HG03558 (cell line): ENCODE measurements at regions not wholly inside any gene's neighbourhood (a gene's known extent, or its start where the extent isn't known, plus 50 kb on each side); places are given as distances from the start of the nearest gene placed in this dataset.
"Not testable (repeated sequence)": the region's sequence is repeated elsewhere in the genome, so short reads cannot be mapped to it uniquely, and the experiment has no call there.

Source experiments
- ATAC-seq: cut with Tn5 transposase; IDR thresholded peaks from one replicate; pipeline ENCODE4 v1.9.1; 2021; ENCODE audit warnings: moderate number of reproducible peaks; ENCODE audit not compliant: unreplicated experiment; ENCODE audit errors: extremely low read depth

DNA sequence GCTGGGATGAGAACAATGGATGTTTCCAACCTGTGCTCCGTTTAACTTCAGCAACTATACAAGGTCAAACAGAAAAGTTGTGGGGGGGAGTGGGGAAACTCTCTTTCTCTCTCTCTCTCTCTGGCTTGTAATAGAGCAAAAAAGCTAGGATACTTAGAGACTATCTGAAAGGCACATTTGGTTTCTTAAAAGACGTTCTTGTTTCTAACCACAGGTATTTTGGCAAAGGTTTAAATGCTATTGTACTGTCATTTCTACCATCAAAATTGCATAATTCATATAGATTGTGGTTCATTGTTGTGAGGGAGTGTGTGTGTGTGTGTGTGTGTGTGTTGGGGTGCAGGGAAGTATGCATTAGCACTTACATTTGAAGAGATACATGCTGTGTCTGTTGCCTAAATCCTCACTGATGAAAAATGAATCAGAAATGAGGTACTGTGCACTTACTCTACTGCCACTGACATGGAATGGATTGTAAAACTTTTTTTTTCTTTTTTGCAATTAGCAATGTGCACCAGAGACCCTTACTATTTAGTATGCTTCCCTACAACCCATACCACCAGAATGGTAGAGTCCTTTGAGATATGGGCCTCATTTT lies 841.0 kb upstream of the PIK3C3 start:
- no peak for ATAC-seq

DNA sequence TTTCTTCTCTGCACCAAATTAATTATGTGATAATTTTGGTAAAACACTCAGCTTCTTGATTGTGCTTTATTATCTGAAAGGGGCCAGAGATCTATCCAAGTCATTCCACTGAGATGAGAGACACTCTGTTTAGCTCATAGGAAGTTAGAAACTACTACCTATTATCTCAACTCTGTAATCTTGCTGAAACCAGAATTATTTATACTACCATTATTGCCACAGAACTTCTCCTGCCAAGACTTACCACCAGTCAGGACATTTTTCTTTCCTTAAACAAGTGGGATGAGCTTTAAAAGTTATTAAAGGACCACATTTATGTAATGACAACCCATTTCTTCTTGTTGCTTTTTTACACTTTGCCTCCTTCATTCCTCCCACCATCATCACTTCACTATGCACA lies 855.6 kb upstream of the PIK3C3 start:
- ATAC-seq = no peak

DNA sequence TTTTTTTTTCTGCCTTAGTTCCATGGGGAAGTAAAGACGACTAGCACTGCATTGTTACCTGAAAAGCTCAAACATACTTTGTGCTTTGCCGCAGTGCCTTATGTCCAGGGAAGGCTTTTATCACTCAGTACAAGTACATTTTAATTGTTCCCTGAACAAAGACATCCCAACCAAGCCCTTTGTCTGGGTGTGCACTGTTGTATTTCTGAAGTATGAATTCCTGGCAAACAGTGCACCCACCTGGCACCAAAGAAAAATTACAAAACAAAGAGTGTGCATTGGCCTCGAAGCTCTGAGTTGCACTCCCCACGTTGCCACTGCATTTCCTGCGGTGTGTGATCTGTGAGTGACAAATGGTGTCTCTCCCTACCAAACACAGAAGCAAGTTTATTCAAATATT lies 858.5 kb upstream of the PIK3C3 start:
- ATAC-seq = no peak

DNA sequence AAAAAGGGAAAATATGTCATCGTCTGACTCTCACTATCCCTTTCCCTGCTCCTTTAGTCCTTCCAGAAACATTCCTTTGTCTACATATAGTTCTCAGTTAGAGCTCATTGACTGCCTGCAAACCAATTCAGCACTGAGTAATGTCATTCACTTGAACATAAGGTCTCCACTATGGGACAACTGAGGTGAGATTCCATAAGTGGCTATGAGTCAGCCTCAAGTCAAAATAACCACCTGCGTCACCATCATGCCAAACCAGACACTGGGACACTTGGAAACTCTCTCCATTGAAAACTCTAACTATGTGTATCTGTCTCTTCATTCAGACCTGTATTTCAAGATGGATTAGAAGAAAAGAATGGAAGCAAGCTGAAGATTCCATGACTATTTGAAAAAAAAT lies 878.0 kb upstream of the PIK3C3 start:
- ATAC-seq = no peak

DNA sequence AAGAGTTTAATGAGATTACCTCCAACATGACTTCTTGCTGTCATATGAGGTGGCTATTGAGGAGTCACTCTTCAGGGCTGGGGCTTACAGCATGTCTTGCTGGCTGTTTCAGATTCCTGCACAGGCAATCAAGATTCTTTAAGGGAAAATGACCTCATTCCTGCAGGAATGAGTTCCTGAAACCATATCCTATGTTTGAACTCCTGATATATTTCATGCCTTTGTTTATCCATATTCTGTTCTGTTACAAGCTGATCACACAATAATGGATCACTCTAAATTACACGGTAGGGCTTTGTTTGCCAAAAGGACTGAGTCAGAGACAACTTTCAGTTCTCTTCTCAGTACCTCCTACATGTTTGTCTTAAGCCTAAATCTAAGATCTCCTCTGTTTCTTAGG lies 879.8 kb upstream of the PIK3C3 start:
- ATAC-seq = no peak

DNA sequence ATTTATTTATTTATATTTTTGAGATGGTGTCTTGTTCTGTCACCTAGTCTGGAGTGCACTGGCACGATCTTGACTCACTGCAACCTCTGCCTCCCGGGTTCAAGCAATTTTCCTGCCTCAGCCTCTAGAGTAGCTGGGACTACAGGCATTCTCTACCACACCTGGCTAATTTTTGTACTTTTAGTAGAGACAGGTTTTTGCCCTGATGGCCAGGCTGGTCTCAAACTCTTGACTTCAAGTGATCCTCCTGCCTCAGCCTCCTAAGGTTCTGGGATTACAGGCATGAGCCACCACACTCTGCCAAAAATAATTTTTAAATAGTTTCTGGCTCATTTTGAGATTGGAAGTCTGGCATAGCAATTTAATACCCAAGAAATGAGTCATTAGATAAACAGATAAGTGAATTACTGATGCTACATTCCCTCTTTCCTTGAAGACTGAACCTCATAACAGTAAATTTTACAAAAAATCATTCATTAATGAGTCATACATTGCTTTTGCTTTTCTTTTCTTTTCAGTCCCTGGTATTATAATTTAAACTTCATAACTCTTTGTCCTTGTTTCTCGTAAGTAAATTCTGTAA lies 881.6 kb upstream of the PIK3C3 start:
- ATAC-seq = no peak

DNA sequence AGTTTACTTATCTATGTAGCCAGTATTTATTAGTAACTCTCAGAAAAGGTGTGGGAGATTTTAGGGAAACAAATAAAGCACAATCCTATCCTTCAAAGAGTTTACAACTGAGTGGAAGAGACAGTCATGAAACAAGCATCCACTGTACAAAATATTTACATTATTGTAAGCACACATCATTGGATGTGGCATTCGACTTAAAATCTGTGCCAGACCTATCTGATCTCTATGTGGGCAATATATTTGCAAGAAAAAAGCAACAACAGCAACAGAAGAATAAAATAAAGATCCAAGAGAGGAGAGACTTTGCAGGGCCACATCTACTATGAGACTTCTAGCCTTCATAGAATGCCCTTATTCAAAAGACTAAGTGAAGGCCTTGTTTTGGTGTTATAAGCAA lies 882.1 kb upstream of the PIK3C3 start:
- ATAC-seq = no peak

DNA sequence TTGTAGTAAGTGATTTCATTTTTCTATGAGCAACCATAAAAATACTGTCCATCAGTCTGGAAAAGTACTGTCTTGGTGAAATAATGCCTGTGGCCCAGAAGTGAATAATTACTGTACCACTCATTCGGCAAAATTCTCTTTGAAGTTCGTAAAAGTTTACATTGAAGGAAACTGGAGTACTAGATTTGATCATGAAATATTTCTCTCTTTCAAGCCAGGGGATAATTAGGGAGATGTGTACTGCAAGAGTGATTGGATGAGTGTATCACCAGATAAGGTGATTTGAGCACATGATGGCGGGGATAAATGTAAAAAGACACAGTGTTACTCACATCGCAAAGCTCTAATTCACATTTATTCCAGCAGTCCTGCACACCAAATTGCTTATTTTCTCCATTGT lies 883.2 kb upstream of the PIK3C3 start:
- ATAC-seq = no peak

DNA sequence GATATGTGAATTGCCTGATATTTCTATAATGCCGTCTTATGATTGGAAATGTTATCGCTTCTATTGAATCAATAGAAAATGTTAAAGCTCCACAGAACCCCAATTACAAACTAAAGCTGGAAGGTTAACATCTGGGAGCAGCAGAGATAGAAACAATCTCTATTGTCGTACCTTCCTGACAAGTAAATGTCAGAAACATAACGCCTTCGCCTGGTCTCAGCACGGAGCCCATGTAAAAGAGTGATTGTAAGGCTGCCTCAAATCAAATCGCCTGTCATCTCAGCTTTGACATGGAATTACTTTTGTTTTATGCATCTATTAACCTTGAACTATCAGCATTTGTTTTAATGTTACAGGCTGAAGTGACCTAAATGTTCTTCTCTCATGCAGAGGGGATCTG lies 885.9 kb upstream of the PIK3C3 start:
- ATAC-seq = no peak

DNA sequence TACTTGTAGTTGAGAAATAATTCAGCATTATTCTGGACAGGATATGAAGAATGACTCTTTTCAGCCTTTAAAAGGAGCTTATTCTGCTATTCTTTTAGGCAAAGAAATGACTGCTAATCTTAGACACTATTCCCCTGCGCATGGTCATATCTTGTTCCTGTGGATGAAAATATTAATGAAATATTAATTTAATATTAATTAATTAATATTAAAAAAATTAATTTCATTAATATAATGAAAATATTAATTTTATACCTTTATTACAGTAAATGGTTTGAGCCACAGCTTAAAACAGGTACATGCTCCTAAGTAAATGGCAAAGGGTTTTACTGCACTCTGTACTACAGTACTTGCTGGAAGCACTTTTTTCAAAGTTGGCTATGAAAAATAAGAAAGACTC lies 890.1 kb upstream of the PIK3C3 start:
- no peak for ATAC-seq

DNA sequence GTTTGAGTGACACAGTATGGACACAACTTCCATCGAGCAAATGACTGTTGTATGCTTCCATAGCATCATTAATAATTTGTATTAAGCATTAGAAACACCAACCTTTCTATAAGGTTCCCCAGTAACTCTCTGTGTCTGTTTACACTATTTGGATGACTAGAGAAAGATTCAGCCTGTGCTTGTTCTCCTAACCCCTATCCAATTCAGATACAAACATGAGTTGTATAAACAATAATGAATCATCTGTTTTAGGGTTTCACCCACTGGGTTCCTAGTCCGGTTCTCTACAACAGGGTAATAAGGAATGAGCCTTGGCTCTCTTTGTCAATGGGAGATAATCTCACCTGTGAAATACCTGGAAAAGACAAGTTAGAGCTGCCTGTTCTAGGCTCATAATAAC lies 894.1 kb upstream of the PIK3C3 start:
- ATAC-seq = no peak

DNA sequence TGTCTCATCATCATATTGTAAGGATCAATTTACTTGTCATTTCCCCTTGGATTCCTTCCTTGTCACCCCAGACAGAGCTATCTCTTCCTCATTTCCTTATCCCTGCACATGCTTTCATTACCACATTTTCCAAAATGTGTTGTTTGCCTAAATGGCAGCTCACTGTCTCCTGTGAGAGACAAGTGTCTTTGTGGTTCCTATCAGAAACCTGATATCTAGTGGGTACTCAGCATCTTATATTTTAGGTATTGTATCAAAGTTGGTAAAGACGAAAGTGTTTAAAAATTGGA lies 896.0 kb upstream of the PIK3C3 start:
- no peak for ATAC-seq

DNA sequence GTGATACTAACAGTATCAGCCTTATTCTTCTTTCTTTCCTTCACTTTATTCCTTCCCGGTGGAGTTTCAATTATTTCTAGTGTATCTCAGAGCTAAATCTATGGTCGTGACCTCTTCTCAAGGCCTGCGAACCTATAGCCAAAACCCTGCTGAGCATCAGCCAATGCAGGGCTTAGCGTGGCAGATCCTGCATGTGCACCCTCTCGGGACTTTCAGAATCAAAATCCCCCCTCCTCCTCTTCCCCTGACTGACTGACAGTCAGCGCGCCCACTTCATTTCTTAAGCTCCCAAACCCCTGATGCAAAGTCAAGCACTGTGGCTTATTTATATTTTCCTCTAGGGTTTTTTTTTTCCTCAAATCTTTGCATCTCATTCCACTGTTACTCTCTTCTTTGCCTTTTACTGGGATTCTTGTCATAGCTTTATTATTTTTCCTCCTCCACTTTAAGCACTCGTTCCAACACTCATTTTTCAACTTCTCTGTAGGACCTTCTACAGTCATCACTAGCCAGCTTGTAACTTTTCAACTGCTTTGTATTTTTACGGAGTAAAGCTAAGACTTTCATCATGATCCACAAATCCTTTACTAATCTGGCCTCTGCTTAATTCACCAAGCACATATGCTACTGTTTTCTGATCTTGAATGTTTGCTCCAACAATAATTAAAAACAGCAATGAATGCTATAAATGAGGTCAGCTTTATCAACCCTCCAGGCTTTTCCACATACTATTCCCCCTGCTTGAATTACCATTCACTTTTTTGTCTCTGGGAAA lies 896.5 kb upstream of the PIK3C3 start:
- no peak for ATAC-seq

DNA sequence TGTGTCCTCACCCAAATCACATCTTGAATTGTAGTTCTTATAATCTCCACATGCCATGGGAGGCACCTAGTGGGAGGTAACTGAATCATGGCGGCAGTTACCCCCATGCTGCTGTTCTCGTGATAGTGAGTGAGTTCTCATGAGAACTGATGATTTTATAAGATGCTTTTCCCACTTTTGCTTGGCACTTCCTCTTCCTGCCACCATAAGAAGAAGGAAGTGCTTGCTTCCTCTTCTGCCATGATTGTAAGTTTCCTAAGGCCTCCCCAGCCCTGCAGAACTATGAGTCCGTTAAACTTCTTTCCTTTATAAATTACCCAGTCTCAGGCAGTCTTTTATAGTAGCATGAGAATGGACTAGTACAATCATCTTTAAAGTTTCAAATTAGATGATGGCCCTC lies 902.4 kb upstream of the PIK3C3 start:
- no peak for ATAC-seq

DNA sequence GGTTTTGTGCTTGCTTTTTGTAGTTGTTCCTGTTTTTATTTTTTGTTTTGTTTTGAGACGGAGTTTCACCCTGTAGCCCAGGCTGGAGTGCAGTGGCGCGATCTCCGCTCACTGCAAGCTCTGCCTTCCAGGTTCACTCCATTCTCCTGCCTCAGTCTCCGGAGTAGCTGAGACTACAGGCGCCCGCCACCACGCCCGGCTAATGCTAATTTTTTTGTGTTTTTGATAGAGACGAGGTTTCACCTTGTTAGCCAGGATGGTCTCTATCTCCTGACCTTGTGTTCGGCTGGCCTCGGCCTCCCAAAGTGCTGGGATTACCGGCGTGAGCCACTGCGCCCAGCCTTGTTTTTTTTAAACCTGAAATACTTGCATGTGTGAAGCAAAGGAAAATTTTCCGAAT lies 908.8 kb upstream of the PIK3C3 start:
- not testable (repeated sequence) for ATAC-seq

DNA sequence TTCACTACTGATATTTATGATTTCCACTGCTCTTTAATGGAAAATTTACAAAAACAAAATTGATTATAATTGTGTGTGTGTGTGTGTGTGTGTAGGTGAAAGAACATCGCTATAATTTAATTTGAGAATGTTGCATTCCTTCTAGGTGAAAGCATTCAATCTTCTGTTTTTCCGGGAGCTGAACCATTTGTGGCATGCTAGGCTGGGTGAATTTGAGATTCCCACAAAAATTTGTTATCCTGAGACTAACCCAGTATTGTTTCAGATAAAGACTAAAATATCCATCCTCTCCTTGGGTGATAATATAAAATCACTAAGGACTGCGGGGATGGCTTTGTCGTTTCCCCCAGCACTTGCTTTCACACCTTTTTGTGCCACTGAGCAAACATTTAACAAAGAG lies 911.2 kb upstream of the PIK3C3 start:
- no peak for ATAC-seq

DNA sequence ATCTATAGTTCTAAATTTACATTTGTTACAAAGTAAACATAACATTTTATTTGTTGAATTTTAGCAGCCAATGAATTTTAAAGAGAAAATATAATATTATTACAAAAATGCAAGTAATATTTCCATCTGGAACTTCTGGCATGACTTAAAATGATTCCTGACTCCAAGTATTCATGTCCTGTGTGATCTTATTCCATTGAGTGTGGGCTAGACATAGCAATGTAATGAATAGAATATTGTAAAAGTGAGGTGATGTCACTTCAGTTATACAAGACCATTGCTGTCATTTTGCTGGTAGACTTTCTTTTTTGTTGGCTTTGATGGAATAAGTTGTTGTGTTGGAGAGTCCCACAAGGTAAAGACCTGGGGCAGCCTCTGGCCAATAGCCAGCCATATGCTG lies 912.2 kb upstream of the PIK3C3 start:
- ATAC-seq = no peak

DNA sequence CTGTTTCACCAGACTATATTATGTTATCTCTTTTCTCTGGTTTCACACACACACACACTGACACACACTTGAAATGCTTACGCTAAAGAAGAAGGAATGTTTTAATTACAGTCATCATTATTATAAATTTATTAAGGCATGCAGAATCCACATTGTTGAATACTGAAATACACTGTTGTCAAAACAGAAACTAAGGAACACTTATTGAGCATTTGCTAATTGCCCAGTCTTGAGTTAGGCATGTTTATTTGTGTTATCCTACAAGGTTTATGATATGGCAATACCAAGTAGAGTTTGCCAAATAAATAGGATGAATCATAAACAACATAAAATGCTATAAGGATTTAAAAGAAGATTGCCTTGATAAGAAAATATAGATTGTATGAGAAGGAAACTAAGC lies 917.0 kb upstream of the PIK3C3 start:
- no peak for ATAC-seq

DNA sequence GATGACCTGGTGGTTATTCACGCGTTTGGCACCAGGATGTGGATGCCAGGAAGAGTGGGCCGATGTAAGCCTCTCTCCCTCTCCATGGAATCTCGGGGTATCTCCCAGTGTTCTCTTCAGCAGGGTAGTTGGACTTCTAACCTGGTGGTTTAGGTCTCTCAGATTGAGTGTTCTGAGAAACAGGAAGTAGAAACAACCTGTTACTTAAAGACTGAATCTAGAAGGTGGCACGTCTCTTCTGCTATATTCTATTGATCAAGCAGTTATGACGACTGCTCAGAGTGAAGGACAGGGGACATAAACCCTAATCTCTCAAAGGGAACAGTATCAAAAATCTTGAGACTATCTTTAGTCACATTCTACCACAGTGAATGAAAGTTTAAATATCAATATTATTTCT lies 918.7 kb upstream of the PIK3C3 start:
- no peak for ATAC-seq

DNA sequence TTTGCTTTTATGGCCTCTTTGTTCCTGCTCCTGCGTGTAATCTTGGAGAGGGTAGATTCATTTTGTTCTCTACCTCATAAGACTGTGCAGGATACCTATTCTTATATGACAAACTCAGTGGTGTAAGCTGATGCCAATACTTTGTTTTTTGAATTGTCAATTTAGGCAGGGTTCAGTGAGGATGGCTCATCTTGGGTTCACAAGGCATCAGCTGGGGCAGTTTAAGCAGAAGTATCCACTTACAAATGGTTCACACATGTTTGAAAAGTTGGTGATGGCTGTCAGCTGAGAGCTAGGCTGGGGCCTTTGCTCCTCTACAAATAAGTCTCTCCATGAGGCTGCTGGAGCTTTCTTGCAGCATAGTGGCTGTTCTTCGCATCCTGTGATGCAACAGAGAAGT lies 920.6 kb upstream of the PIK3C3 start:
- no peak for ATAC-seq

DNA sequence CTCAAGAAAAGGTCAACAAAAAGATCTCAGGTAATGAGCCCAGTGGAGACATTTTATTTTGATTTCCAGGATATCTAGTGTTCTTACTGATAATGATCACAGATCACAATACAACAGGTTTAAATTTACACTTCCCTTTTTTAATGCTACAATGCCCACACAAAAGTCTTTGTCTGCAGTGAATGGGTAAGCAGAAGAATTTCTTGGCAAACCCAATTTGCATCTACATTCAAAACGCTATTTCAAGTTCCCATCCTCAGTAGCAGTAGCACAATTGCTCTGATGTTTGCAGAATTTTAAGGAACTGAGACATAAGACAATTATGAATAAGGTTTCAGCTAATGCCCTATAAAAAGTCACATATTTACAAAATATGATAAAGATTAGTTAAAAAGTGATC lies 929.4 kb upstream of the PIK3C3 start:
- ATAC-seq = no peak

DNA sequence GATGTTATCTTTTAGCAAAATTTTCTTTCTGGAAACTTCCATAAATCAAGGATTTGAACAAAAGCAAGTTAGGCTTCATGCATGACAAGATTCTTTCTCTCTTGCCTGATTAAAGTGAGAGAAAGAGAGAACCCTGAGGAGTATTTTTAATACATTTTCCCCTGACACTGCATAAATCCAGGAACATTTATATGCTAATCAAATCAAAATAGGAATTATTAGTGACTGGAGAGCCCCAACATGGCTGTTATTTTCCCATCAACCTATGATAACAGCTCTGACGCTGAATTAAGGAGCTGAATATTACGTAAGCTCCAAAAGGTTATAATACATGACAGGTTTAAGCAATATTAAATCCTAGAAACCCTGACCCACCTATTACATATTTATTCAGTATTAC lies 930.2 kb upstream of the PIK3C3 start:
- ATAC-seq = no peak
